WTC11 (cell line): ENCODE measurements at regions not wholly inside any gene's neighbourhood (a gene's known extent, or its start where the extent isn't known, plus 50 kb on each side); places are given as distances from the start of the nearest gene placed in this dataset.

ENCODE experiments used
- ATAC-seq: fragments of 200-7000 bp; cut with Tn5 transposase; 2 replicates; pipeline ENCODE4 v1.10.0; 2021; ENCODE audit warnings: mild to moderate bottlenecking, moderate library complexity
- CTCF ChIA-PET: fragments of 300-600 bp; sonication (Branson Sonifier 250); formaldehyde crosslinking; loops from one replicate; lab custom pipeline; 2021; ENCODE audit warnings: antibody characterized with exemption; lab: Charles Lee
- POLR2A ChIA-PET: fragments of 350-600 bp; sonication (Branson Sonifier 250); formaldehyde crosslinking; loops from one replicate; lab custom pipeline; 2021; ENCODE audit warnings: antibody characterized with exemption; lab: Charles Lee
- DNase-seq: peaks from one replicate; pipeline ENCODE4 v3.0.0; 2021; ENCODE audit warnings: low spot score
- H3K27ac Mint-ChIP-seq: 2 replicates; pipeline ENCODE4 v1.8.0; 2021; ENCODE audit warnings: mixed read lengths
- H3K27me3 Mint-ChIP-seq: 2 replicates; pipeline ENCODE4 v1.8.0; 2021; ENCODE audit warnings: low read depth, mild to moderate bottlenecking, moderate library complexity, mixed read lengths
- H3K36me3 Mint-ChIP-seq: 2 replicates; pipeline ENCODE4 v1.8.0; 2021; ENCODE audit warnings: mixed read lengths
- H3K4me1 Mint-ChIP-seq: 2 replicates; pipeline ENCODE4 v1.8.0; 2022; ENCODE audit warnings: mixed read lengths
- H3K4me3 Mint-ChIP-seq: 2 replicates; pipeline ENCODE4 v1.8.0; 2021; ENCODE audit warnings: mild to moderate bottlenecking, moderate library complexity, mixed read lengths
- H3K9me3 Mint-ChIP-seq: 2 replicates; pipeline ENCODE4 v1.8.0; 2021; ENCODE audit warnings: mixed read lengths
- ARID4B ChIP-seq: sonication (generic); formaldehyde crosslinking; IDR thresholded peaks from 2 replicates; pipeline ENCODE4 v1.8.0; 2023; ENCODE audit warnings: missing genetic modification reagents, mild to moderate bottlenecking, borderline replicate concordance
- ATF6 ChIP-seq: sonication (generic); formaldehyde crosslinking; IDR thresholded peaks from 2 replicates; pipeline ENCODE4 v1.8.1; 2023; ENCODE audit warnings: mild to moderate bottlenecking, missing genetic modification reagents
- CREM ChIP-seq: sonication (generic); formaldehyde crosslinking; IDR thresholded peaks from 2 replicates; pipeline ENCODE4 v1.8.1; 2022; ENCODE audit warnings: mild to moderate bottlenecking, missing genetic modification reagents, moderate library complexity
- ERG ChIP-seq: fragments of 250-450 bp; sonication (Bioruptor Pico); IDR thresholded peaks from 2 replicates; pipeline ENCODE4 v1.8.0; 2021; ENCODE audit warnings: mild to moderate bottlenecking
- GRHL2 ChIP-seq: fragments of 250-450 bp; sonication (Bioruptor Pico); IDR thresholded peaks from 2 replicates; pipeline ENCODE4 v1.8.0; 2022; ENCODE audit warnings: mild to moderate bottlenecking, moderate library complexity; ENCODE audit not compliant: insufficient replicate concordance, severe bottlenecking
- IRF1 ChIP-seq: sonication (generic); formaldehyde crosslinking; IDR thresholded peaks from 2 replicates; pipeline ENCODE4 v1.8.0; 2023; ENCODE audit warnings: missing genetic modification reagents
- JAZF1 ChIP-seq: fragments of 250-450 bp; sonication (Bioruptor Pico); IDR thresholded peaks from 2 replicates; pipeline ENCODE4 v1.9.0; 2021; ENCODE audit warnings: moderate library complexity, mild to moderate bottlenecking, inconsistent platforms
- KAT7 ChIP-seq: sonication (generic); formaldehyde crosslinking; IDR thresholded peaks from 2 replicates; pipeline ENCODE4 v1.8.1; 2023; ENCODE audit warnings: missing genetic modification reagents, mild to moderate bottlenecking, borderline replicate concordance
- MXD4 ChIP-seq: fragments of 250-450 bp; sonication (Bioruptor Pico); IDR thresholded peaks from 2 replicates; pipeline ENCODE4 v1.8.0; 2021; ENCODE audit warnings: mild to moderate bottlenecking, moderate library complexity, borderline replicate concordance
- MYBL2 ChIP-seq: sonication (generic); formaldehyde crosslinking; IDR thresholded peaks from 2 replicates; pipeline ENCODE4 v1.8.1; 2023; ENCODE audit warnings: mild to moderate bottlenecking, moderate library complexity, missing genetic modification reagents
- SP1 ChIP-seq: sonication (generic); formaldehyde crosslinking; conservative IDR thresholded peaks from 2 replicates; pipeline ENCODE4 v1.8.1; 2022; ENCODE audit warnings: missing genetic modification reagents
- STAT6 ChIP-seq: sonication (generic); formaldehyde crosslinking; conservative IDR thresholded peaks from 2 replicates; pipeline ENCODE4 v1.8.1; 2023; ENCODE audit warnings: mild to moderate bottlenecking, low read depth, missing genetic modification reagents, moderate library complexity
- ZBTB43 ChIP-seq: sonication (generic); formaldehyde crosslinking; IDR thresholded peaks from 2 replicates; pipeline ENCODE4 v1.8.1; 2023; ENCODE audit warnings: mild to moderate bottlenecking, missing genetic modification reagents
- ZNF138 ChIP-seq: sonication (generic); formaldehyde crosslinking; conservative IDR thresholded peaks from 2 replicates; pipeline ENCODE4 v1.8.1; 2022; ENCODE audit warnings: mild to moderate bottlenecking, moderate library complexity, missing genetic modification reagents
- ZNF317 ChIP-seq: sonication (generic); formaldehyde crosslinking; IDR thresholded peaks from 2 replicates; pipeline ENCODE4 v1.8.1; 2023; ENCODE audit warnings: low read depth, mild to moderate bottlenecking, moderate library complexity, missing genetic modification reagents, borderline replicate concordance
- ZSCAN18 ChIP-seq: fragments of 250-450 bp; sonication (Bioruptor Pico); IDR thresholded peaks from 2 replicates; pipeline ENCODE4 v2.1.2; 2022; ENCODE audit warnings: mild to moderate bottlenecking, moderate library complexity

GRCh38 chr5:56501781-56502557 is 268.8 kb upstream of the ANKRD55 start (continued):
- no peak for TF ChIP-seq ARID4B (CRISPR knock-in tag)
- TF ChIP-seq ZNF317 (CRISPR knock-in tag) = no peak
- TF ChIP-seq, all 79 proteins: peak for 0

GRCh38 chr5:56499901-56500300 is 266.8 kb upstream of the ANKRD55 start:
- DNase-seq (no peak), ATAC-seq (no peak)
- H3K27me3 Mint-ChIP-seq = no peaks in the 10 kb centered on the region
- H3K9me3 Mint-ChIP-seq = peaks cover 19% of the 10 kb centered on the region
- TF ChIP-seq MYBL2 (CRISPR knock-in tag) (no peak), MXD4 (no peak), ATF6 (CRISPR knock-in tag) (no peak), CREM (CRISPR knock-in tag) (no peak), STAT6 (CRISPR knock-in tag) (no peak), JAZF1 (CRISPR knock-in tag) (no peak), IRF1 (CRISPR knock-in tag) (no peak), KAT7 (CRISPR knock-in tag) (no peak), SP1 (CRISPR knock-in tag) (no peak), ZSCAN18 (CRISPR knock-in tag) (no peak), ERG (CRISPR knock-in tag) (no peak), GRHL2 (CRISPR knock-in tag) (no peak), ZNF138 (CRISPR knock-in tag) (no peak), ZBTB43 (CRISPR knock-in tag) (no peak)
- H3K4me1 Mint-ChIP-seq = peaks cover 8% of the 10 kb centered on the region
- CTCF ChIA-PET = no interaction called here
- POLR2A ChIA-PET = no interaction called here
- no peak overlapping the region for H3K4me3 Mint-ChIP-seq
- H3K36me3 Mint-ChIP-seq = no peaks in the 10 kb centered on the region
- H3K27ac Mint-ChIP-seq = no peak overlapping the region
